ENCODE measurements at regions not wholly inside any gene's neighbourhood (a gene's known extent, or its start where the extent isn't known, plus 50 kb on each side); places are given as distances from the start of the nearest gene placed in this dataset.

DNA sequence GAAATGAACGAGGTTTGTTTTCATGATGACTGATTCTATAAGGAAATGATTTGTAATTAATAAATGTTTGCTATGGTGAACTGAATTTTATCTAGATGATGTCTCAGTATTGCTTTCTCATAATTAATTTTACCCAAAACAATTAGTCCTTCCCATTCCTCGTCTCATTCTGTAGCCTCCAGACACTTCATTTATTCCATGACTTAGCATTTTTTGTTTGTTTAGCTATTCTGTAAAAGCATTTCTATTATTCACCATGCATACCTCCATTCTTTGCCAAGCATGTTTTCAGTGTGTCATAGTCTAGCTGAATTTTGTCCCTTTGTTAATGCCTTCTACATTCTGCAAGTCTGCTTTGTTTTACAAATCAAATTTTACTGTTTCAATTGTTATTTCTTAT is 137.4 kb upstream of the RPL10L start:
- TF ChIP-seq POLR2A (IDR thresholded peaks at IDR 0.05; ENCODE audit: low read depth, low read length) (no peak), POLR2AphosphoS5 (IDR thresholded peaks at IDR 0.05; ENCODE audit: low read depth, low read length) (no peak), TAF1 (IDR thresholded peaks at IDR 0.05; ENCODE audit: low read depth, low read length) (no peak), PAX5 (IDR thresholded peaks at IDR 0.05; ENCODE audit: insufficient read depth, low read length, severe bottlenecking) (no peak), SPI1 (IDR thresholded peaks at IDR 0.05; ENCODE audit: low read depth, low read length) (no peak), POU2F2 (IDR thresholded peaks at IDR 0.05; ENCODE audit: low read depth, low read length) (no peak)
